ENCODE measurements at regions not wholly inside any gene's neighbourhood (a gene's known extent, or its start where the extent isn't known, plus 50 kb on each side); places are given as distances from the start of the nearest gene placed in this dataset.

GRCh38 chr13:89831157-89831556, 1516.3 kb upstream of the MIR17HG start:
- DNase-seq (ENCODE audit: insufficient read length, low spot score) (no peak), FAIRE-seq (no peak)
- no peak for TF ChIP-seq CTCF (IDR thresholded peaks at IDR 0.05; ENCODE audit: insufficient read depth, missing control alignments)

GRCh38 chr13:89832827-89833226, 1514.7 kb upstream of the MIR17HG start:
- FAIRE-seq (no peak), DNase-seq (ENCODE audit: insufficient read length, low spot score) (no peak)
- TF ChIP-seq CTCF (IDR thresholded peaks at IDR 0.05; ENCODE audit: insufficient read depth, missing control alignments): no peak

- no peak for DNase-seq (ENCODE audit: insufficient read length, low spot score)
- FAIRE-seq: no peak
- no peak for TF ChIP-seq CTCF (IDR thresholded peaks at IDR 0.05; ENCODE audit: insufficient read depth, missing control alignments)
Measured at GRCh38 chr13:89843621-89844020, 1503.9 kb upstream of the MIR17HG start.

- no peak for FAIRE-seq
- no peak for TF ChIP-seq CTCF (IDR thresholded peaks at IDR 0.05; ENCODE audit: insufficient read depth, missing control alignments)
- no peak for DNase-seq (ENCODE audit: insufficient read length, low spot score)
Measured at GRCh38 chr13:89845874-89846273, 1501.6 kb upstream of the MIR17HG start.

GRCh38 chr13:89846926-89847585, 1500.4 kb upstream of the MIR17HG start:
- no peak for TF ChIP-seq CTCF (IDR thresholded peaks at IDR 0.05; ENCODE audit: insufficient read depth, missing control alignments)
- no peak for FAIRE-seq
- no peak for DNase-seq (ENCODE audit: insufficient read length, low spot score)

GRCh38 chr13:89852570-89852969, 1494.9 kb upstream of the MIR17HG start:
- no peak for FAIRE-seq
- TF ChIP-seq CTCF (IDR thresholded peaks at IDR 0.05; ENCODE audit: insufficient read depth, missing control alignments): no peak
- DNase-seq (ENCODE audit: insufficient read length, low spot score): no peak

- DNase-seq (ENCODE audit: insufficient read length, low spot score): no peak
- no peak for FAIRE-seq
- TF ChIP-seq CTCF (IDR thresholded peaks at IDR 0.05; ENCODE audit: insufficient read depth, missing control alignments): no peak
Measured at GRCh38 chr13:89856512-89856911, 1491.0 kb upstream of the MIR17HG start.
